Right renal cortex interstitium (tissue), 3 donors: ENCODE measurements at regions not wholly inside any gene's neighbourhood (a gene's known extent, or its start where the extent isn't known, plus 50 kb on each side); places are given as distances from the start of the nearest gene placed in this dataset.

Source experiments
- DNase-seq, 3 donors: peaks; one replicate each; pipeline ENCODE4 v3.0.0-alpha.2; 2013; ENCODE audit warnings: low read depth in 3 of 3, low spot score in 2 of 3

GRCh38 chr10:117945651-117946050 lies 101.1 kb downstream of the RAB11FIP2 start:
- DNase-seq: no peak

- no peak for DNase-seq
These were observed 100.1 kb downstream of the RAB11FIP2 start for GRCh38 chr10:117946525-117947070.

GRCh38 chr10:117948493-117948892 lies 98.2 kb downstream of the RAB11FIP2 start:
- DNase-seq: no peak

- no peak for DNase-seq
These were observed 96.3 kb downstream of the RAB11FIP2 start for GRCh38 chr10:117950408-117950807.
